ENCODE measurements at regions not wholly inside any gene's neighbourhood (a gene's known extent, or its start where the extent isn't known, plus 50 kb on each side); places are given as distances from the start of the nearest gene placed in this dataset.
"Not testable (repeated sequence)": the region's sequence is repeated elsewhere in the genome, so short reads cannot be mapped to it uniquely, and the experiment has no call there.

DNA sequence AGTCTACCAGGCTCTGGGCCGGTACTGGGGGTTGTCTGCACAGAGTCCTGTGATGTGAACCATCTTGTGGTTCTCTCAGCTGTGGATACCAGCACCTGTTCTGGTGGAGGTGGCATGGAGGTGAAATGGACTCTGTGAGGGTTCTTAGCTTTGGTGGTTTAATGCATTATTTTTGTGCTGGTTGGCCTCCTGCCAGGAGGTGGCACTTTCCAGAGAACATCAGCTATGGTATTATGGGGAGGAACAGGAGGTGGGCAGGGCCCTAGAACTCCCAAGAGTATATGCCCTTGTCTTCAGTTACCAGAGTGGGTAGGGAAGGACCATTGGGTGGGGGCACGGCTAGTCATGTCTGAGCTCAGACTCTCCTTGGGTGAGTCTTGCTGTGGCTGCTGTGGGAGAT is 187.1 kb downstream of the ACTR3B start:
- DNase-seq; in situ Hi-C loops (cut with MboI; ENCODE audit: low pct_unique_long_range_greater_than_20kb, low sequenced_read_pairs): not testable (repeated sequence)

- in situ Hi-C loops (cut with MboI; ENCODE audit: low pct_unique_long_range_greater_than_20kb, low sequenced_read_pairs), result no loop called here
- no peak for DNase-seq
Measured at GRCh38 chr7:152947686-152948085, 188.1 kb downstream of the ACTR3B start.

DNA sequence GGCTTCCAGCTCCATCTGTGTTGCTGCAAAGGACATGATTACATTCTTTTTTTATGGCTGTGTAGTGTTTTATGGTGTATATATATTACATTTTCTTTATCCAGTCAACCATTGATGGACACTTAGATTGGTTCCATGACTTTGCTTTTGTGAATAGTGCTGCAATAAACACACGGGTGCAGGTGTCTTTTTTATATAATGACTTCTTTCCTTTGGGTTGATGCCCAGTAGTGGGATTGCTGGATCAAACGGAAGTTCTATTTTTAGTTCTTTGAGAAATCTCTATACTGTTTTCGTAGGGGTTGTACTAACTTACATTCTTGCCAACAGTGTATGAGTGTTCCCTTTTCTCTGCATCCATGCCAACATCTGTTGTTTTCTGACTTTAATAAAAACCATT is 189.7 kb downstream of the ACTR3B start:
- DNase-seq, result no peak
- in situ Hi-C loops (cut with MboI; ENCODE audit: low pct_unique_long_range_greater_than_20kb, low sequenced_read_pairs), result no loop called here

DNA sequence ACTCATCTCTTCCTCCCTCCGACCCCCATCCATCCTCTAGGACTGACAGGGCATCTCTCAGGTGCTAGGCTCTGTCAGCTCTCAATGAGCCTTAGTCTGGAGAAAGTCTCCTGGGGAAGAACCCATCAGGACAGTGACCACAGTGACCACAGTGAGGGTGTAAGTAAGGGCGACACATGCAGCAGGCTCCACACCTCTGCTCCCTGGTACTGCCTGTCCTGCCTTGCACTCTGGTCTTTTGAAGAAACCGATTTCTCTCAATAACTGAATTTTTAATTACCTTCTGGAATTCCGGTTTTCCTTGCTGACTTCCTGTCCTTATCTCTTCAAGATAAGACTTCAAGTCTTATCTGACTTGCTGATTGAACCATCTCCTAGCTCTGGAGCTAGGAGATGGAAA is 190.2 kb downstream of the ACTR3B start:
- in situ Hi-C loops (cut with MboI; ENCODE audit: low pct_unique_long_range_greater_than_20kb, low sequenced_read_pairs), result no loop called here

DNA sequence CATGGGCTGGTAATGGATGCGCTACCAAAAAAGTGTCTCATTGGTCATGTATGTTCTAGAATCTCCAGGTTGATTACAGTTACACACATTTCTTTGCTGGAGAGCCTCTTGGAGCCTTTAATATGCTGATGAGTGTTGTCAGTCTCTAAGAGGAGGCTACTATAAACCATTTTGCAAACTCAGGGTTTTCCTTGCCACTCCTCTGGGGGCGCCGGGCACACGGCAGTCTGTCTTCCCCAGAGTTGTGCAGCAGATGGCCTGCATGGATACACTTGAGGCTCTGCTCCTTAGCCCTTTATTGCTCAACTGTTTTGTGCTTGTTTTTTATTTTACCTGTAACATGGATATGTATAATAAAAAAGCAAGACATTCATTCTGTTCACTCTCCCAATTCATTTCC is 196.5 kb downstream of the ACTR3B start:
- DNase-seq, result no peak
- in situ Hi-C loops (cut with MboI; ENCODE audit: low pct_unique_long_range_greater_than_20kb, low sequenced_read_pairs), result no loop called here

More for the DNA sequence above, 190.2 kb downstream of the ACTR3B start:
- no peak for DNase-seq

DNA sequence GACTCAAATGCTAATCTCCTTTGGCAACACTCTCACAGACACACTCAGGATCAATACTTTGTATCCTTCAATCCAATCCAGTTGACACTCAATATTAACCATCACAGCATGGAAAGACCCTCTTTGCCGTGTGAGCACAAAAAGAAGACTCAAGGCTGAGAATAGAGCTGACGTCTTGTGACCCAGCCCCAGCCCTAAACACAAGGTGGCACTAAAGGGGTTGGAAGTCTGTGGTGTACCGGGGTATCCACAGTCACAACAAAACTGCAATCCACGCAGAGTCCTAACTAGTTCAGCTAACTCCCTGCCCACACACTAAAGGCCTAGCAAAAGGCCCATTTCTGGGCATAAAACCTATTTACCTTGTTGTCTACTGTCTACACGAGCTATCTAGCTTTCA is 200.1 kb downstream of the ACTR3B start:
- no peak for DNase-seq

DNA sequence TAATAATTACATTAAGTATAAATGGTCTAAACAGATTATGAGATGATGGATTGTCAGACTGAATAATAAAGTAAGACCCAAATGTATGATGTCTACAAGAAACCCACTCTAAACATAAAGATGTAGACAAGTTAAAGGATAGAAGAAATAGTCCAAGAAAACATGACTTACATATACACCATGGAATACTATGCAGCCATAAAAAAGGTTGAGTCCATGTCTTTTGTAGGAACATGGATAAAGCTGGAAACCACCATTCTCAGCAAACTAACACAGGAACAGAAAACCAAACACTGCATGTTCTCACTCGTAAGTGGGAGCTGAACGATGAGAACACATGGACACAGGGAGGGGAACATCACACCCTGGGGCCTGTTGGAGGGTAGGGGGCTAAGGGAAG is 202.2 kb downstream of the ACTR3B start:
- in situ Hi-C loops (cut with MboI; ENCODE audit: low pct_unique_long_range_greater_than_20kb, low sequenced_read_pairs); DNase-seq: not testable (repeated sequence)

More for the DNA sequence above, 200.1 kb downstream of the ACTR3B start:
- in situ Hi-C loops (cut with MboI; ENCODE audit: low pct_unique_long_range_greater_than_20kb, low sequenced_read_pairs), result no loop called here

DNA sequence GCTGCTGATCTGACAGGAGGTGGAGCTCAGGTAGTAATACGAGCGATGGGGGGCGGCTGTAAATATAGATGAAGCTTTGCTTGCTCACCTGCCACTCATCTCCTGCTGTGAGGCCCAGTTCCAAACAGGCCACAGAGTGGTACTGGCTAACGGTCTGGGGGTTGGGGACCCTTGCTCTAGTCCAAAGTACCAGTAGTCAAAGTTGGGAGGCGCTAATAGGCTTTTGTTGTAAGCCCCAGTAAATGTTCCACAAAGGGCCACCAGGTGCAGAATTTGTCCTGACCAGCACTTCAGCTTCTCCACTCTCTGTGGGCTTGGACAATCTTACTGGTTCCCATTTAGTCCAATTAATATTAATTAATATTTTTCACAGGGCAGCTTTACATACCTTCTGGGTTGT is 206.6 kb downstream of the ACTR3B start:
- in situ Hi-C loops (cut with MboI; ENCODE audit: low pct_unique_long_range_greater_than_20kb, low sequenced_read_pairs), result no loop called here
- no peak for DNase-seq

- in situ Hi-C loops (cut with MboI; ENCODE audit: low pct_unique_long_range_greater_than_20kb, low sequenced_read_pairs), result no loop called here
- no peak for DNase-seq
Measured at GRCh38 chr7:152967958-152968357, 208.4 kb downstream of the ACTR3B start.

DNA sequence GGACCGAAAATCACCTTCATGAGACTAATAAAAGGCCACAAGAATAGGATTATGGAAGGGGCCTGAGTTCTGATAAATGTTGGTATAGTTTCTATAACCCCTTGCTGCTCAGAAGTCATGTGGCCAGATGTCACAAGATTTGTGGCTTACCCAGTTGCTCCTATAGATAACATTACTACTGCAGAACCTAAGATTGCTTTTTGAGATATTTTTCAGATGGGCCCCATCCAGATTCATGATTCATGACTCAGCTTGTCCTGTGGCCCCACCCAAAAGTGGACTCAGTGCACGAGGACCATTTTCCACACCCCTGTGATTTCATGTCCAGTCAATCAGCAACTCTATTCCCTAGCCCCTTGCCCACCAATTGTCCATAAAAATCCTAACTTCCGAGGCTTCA is 209.0 kb downstream of the ACTR3B start:
- DNase-seq, result no peak
- in situ Hi-C loops (cut with MboI; ENCODE audit: low pct_unique_long_range_greater_than_20kb, low sequenced_read_pairs), result no loop called here

DNA sequence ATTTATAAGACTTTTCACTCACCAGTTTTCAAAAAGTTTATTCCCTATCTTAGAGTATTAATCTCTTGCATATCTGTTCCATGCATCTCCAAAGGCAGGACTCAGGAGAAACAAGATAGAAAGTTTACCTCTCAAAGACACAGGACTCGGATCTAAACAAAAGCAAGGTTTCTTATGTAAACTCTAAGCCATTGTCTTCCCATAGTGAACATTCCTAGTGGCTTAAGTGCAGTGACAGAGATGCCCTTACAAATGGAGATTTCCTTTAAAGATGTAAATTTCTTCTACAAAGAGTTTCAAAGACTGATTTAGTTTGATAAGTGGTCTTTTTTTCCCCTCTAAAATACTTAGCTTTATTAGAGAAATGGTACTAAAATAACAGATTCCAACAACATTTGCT is 209.8 kb downstream of the ACTR3B start:
- DNase-seq, result no peak
- in situ Hi-C loops (cut with MboI; ENCODE audit: low pct_unique_long_range_greater_than_20kb, low sequenced_read_pairs), result no loop called here

DNA sequence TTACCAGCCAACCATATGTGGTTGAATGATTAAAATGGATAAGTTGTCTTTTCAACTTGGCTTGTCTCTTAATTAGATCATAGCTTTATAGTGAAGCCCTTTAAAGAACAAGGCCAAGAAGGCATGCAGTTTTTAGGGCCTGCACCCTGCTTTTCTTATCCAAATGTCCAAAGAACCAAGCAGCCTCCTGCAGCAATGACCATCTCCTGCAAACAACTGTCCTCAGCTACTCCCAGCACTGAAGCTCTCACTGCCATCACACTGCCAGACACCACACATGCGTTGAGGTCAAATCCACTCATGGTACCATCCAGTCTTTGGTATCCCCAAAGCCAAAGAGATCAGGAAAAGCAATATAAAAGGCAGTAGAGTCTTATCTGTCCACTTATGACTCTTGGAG is 210.3 kb downstream of the ACTR3B start:
- no peak for DNase-seq
- in situ Hi-C loops (cut with MboI; ENCODE audit: low pct_unique_long_range_greater_than_20kb, low sequenced_read_pairs), result no loop called here

GRCh38 chr7:152970481-152970880 is 210.9 kb downstream of the ACTR3B start:
- in situ Hi-C loops (cut with MboI; ENCODE audit: low pct_unique_long_range_greater_than_20kb, low sequenced_read_pairs), result no loop called here
- DNase-seq, result no peak

DNA sequence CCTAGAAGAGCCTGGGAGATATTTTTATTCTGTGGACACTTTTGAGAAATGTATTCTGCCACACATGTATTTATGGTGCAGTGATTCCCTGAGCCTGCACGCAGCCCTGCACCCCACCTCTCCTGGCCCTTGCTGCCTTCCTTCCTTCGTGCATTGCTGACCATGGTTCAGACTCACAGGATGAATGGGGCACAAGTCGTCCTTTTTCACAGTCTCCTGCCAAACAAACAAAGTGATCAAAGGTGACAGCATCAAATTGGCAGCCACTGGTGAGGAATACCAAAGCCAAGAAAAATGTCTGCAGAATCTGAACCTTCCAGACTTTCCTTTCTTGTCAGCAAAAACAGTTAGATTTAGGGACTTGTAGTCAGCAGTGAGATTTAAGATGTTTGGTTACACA is 215.0 kb downstream of the ACTR3B start:
- no peak for DNase-seq
- in situ Hi-C loops (cut with MboI; ENCODE audit: low pct_unique_long_range_greater_than_20kb, low sequenced_read_pairs), result no loop called here

DNA sequence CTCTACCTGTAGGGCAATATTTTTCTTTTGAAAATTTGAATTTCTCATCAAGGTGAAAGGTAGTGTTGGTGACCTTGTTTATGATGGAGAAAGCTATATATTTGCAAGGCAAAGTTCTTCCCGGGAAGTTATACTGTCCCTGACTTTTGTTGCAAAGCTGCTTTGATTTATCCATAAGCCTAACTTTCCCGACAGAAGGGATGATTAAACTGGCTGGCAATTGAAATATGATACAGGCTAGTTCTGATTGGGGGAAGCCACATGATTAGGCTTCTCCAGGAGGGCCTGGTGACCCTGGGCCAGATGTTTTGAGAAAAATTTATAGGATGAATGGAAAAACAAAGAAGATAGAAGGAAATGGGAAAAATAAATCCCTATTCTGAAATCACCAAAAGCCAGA is 215.5 kb downstream of the ACTR3B start:
- no peak for DNase-seq
- in situ Hi-C loops (cut with MboI; ENCODE audit: low pct_unique_long_range_greater_than_20kb, low sequenced_read_pairs), result no loop called here

GRCh38 chr7:152979376-152979775 is 219.8 kb downstream of the ACTR3B start:
- in situ Hi-C loops (cut with MboI; ENCODE audit: low pct_unique_long_range_greater_than_20kb, low sequenced_read_pairs), result no loop called here

DNA sequence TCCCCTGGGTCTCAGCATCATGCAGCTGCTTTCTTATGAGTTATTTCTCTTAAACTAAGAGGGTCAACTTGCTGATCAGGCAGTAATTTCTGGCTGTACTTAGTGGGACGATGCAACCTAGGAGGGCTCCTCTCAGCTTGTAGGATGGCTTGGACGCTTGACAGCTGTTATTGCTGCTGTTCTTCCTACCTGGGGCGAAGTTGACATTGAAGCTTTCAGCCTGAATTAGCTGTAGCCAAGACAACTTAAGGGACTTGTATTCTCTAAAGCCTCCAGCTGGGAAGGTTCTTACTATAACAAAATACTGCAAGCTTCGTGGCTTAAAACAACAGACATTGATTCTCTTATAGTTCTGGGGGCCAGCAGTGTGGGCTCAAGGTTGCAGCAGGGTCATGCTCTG is 224.9 kb downstream of the ACTR3B start:
- DNase-seq, result no peak

More at GRCh38 chr7:152979376-152979775, 219.8 kb downstream of the ACTR3B start:
- DNase-seq, result no peak

DNA sequence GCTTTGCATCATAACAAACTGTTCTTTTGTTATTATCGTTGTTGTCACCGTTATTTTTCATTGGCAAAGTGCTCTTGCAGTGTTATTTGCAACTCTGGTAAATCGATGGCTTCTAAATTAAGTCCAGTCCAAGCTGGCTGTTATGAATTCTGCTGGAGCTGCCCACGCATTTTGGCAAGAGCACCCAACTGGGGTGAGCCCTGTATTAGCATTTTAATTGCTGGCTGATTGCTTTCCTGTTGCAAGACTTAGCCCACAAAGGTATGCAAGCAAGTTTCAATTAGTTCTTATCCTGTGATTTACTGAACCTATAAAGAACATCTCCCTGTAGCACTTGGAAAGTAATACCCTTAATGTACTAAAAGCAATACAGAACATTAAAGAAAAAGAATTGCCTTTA is 226.8 kb downstream of the ACTR3B start:
- in situ Hi-C loops (cut with MboI; ENCODE audit: low pct_unique_long_range_greater_than_20kb, low sequenced_read_pairs), result no loop called here
- DNase-seq, result no peak

More for the DNA sequence above, 224.9 kb downstream of the ACTR3B start:
- in situ Hi-C loops (cut with MboI; ENCODE audit: low pct_unique_long_range_greater_than_20kb, low sequenced_read_pairs), result no loop called here

DNA sequence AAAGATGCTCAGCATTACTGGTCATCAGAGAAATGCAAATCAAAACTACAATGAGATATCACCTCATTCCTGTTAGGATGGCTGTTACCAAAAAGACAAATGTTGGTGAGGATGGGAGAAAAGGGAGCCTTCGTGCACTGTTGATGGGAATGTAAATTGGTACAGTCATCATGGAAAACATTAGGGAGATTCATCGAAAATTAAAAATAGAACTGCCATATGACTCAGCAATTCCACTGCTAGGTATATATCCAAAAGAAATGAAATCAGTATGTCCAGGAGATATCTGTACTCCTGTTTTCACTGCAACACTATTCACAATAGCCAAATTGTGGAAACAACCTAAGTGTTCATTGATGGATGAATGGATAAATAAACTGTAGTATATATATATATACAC is 228.1 kb downstream of the ACTR3B start:
- in situ Hi-C loops (cut with MboI; ENCODE audit: low pct_unique_long_range_greater_than_20kb, low sequenced_read_pairs), result no loop called here
- DNase-seq, result no peak

- in situ Hi-C loops (cut with MboI; ENCODE audit: low pct_unique_long_range_greater_than_20kb, low sequenced_read_pairs), result no loop called here
- peak; percentile 66 for DNase-seq
Measured at GRCh38 chr7:152989889-152990380, 230.4 kb downstream of the ACTR3B start.

- in situ Hi-C loops (cut with MboI; ENCODE audit: low pct_unique_long_range_greater_than_20kb, low sequenced_read_pairs), result no loop called here
- no peak for DNase-seq
Measured at GRCh38 chr7:152998420-152998819, 238.9 kb downstream of the ACTR3B start.

DNA sequence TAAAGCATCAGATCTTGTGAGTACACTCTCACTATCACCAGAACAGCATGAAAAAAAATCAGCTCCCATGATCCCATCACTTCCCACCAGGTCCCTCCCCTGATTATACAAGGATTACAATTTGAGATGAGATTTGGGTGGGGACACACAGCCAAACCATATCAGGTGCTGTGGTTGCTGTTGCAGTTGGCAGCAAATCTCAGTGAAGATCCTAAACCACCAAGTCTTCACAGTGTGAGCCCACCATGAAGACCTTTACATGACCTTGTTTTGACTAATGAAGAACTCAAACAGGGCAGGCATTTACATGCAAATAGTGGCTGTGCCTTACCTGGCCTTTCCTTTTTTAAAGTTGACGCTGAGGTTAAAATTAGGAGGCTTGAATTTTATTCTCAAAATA is 242.6 kb downstream of the ACTR3B start:
- in situ Hi-C loops (cut with MboI; ENCODE audit: low pct_unique_long_range_greater_than_20kb, low sequenced_read_pairs), result no loop called here
- DNase-seq, result no peak
